ENCODE measurements at regions not wholly inside any gene's neighbourhood (a gene's known extent, or its start where the extent isn't known, plus 50 kb on each side); places are given as distances from the start of the nearest gene placed in this dataset.

GRCh38 chr19:56983171-56983570, 136.6 kb upstream of the USP29 start:
- no peaks in the 10 kb centered on the region for H3K27me3 ChIP-seq (ENCODE audit: control insufficient read depth in 1 of 2, insufficient read depth in 2 of 2, low read length in 2 of 2)
- no peaks in the 10 kb centered on the region for H3K36me3 ChIP-seq (ENCODE audit: insufficient read depth, low read length)
- no peak overlapping the region for H3K27ac ChIP-seq (ENCODE audit: low read depth, low read length)
- H3K9ac ChIP-seq (ENCODE audit: low read length), result no peak overlapping the region
- H3K4me1 ChIP-seq (ENCODE audit: insufficient read depth, low read length), result no peaks in the 10 kb centered on the region
- H3K9me3 ChIP-seq (ENCODE audit: low read length), result no peaks in the 10 kb centered on the region
- H3K4me3 ChIP-seq (ENCODE audit: low read depth in 1 of 2, low read length in 2 of 2), result no peak overlapping the region

DNA sequence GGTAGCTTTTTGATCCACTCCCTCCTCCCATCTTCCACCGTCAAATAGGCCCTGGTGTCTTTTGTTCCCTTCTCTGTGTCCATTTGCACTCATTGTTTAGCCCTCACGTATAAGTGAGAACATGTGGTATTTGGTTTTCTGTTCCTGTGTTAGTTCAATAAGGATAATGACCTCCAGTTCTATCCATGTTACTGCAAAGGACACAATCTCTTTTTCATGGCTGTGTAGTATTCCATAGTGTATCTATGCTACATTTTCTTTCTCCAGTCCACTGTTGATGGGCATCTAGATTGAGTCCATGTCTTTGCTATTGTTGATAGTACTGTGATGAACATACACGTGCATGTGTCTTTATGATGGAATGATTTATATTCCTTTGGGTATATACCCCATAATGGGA, 136.0 kb upstream of the USP29 start:
- no peaks in the 10 kb centered on the region for H3K36me3 ChIP-seq (ENCODE audit: insufficient read depth, low read length)
- H3K27ac ChIP-seq (ENCODE audit: low read depth, low read length), result no peak overlapping the region
- H3K9me3 ChIP-seq (ENCODE audit: low read length), result no peaks in the 10 kb centered on the region
- H3K9ac ChIP-seq (ENCODE audit: low read length), result no peak overlapping the region
- H3K4me3 ChIP-seq (ENCODE audit: low read depth in 1 of 2, low read length in 2 of 2), result no peak overlapping the region
- no peaks in the 10 kb centered on the region for H3K27me3 ChIP-seq (ENCODE audit: control insufficient read depth in 1 of 2, insufficient read depth in 2 of 2, low read length in 2 of 2)
- H3K4me1 ChIP-seq (ENCODE audit: insufficient read depth, low read length), result no peaks in the 10 kb centered on the region

- Histone ChIP-seq H3K9me3 (ENCODE audit: low read length) (no peaks in the 10 kb centered on the region), H3K36me3 (ENCODE audit: insufficient read depth, low read length) (no peaks in the 10 kb centered on the region), H3K4me3 (ENCODE audit: low read depth in 1 of 2, low read length in 2 of 2) (no peak overlapping the region), H3K27ac (ENCODE audit: low read depth, low read length) (no peak overlapping the region), H3K4me1 (ENCODE audit: insufficient read depth, low read length) (no peaks in the 10 kb centered on the region), H3K27me3 (ENCODE audit: control insufficient read depth in 1 of 2, insufficient read depth in 2 of 2, low read length in 2 of 2) (no peaks in the 10 kb centered on the region), H3K9ac (ENCODE audit: low read length) (no peak overlapping the region)
These were observed 133.4 kb upstream of the USP29 start for GRCh38 chr19:56986386-56986785.

GRCh38 chr19:56987184-56987583, 132.6 kb upstream of the USP29 start:
- H3K27ac ChIP-seq (ENCODE audit: low read depth, low read length), result no peak overlapping the region

GRCh38 chr19:56988299-56988698, 131.5 kb upstream of the USP29 start:
- Histone ChIP-seq H3K9ac (ENCODE audit: low read length) (no peak overlapping the region), H3K9me3 (ENCODE audit: low read length) (no peaks in the 10 kb centered on the region), H3K27ac (ENCODE audit: low read depth, low read length) (no peak overlapping the region), H3K27me3 (ENCODE audit: control insufficient read depth in 1 of 2, insufficient read depth in 2 of 2, low read length in 2 of 2) (no peaks in the 10 kb centered on the region), H3K4me1 (ENCODE audit: insufficient read depth, low read length) (no peaks in the 10 kb centered on the region), H3K36me3 (ENCODE audit: insufficient read depth, low read length) (no peaks in the 10 kb centered on the region), H3K4me3 (ENCODE audit: low read depth in 1 of 2, low read length in 2 of 2) (no peak overlapping the region)

More at GRCh38 chr19:56987184-56987583, 132.6 kb upstream of the USP29 start:
- Histone ChIP-seq H3K9me3 (ENCODE audit: low read length) (no peaks in the 10 kb centered on the region), H3K36me3 (ENCODE audit: insufficient read depth, low read length) (no peaks in the 10 kb centered on the region), H3K4me3 (ENCODE audit: low read depth in 1 of 2, low read length in 2 of 2) (no peak overlapping the region), H3K4me1 (ENCODE audit: insufficient read depth, low read length) (no peaks in the 10 kb centered on the region), H3K9ac (ENCODE audit: low read length) (no peak overlapping the region), H3K27me3 (ENCODE audit: control insufficient read depth in 1 of 2, insufficient read depth in 2 of 2, low read length in 2 of 2) (no peaks in the 10 kb centered on the region)

- H3K4me3 ChIP-seq (ENCODE audit: low read depth in 1 of 2, low read length in 2 of 2), result no peak overlapping the region
- no peaks in the 10 kb centered on the region for H3K4me1 ChIP-seq (ENCODE audit: insufficient read depth, low read length)
- H3K36me3 ChIP-seq (ENCODE audit: insufficient read depth, low read length), result no peaks in the 10 kb centered on the region
- no peaks in the 10 kb centered on the region for H3K27me3 ChIP-seq (ENCODE audit: control insufficient read depth in 1 of 2, insufficient read depth in 2 of 2, low read length in 2 of 2)
- H3K9me3 ChIP-seq (ENCODE audit: low read length), result no peaks in the 10 kb centered on the region
- H3K9ac ChIP-seq (ENCODE audit: low read length), result no peak overlapping the region
- H3K27ac ChIP-seq (ENCODE audit: low read depth, low read length), result no peak overlapping the region
These were observed 127.9 kb upstream of the USP29 start for GRCh38 chr19:56991912-56992311.

DNA sequence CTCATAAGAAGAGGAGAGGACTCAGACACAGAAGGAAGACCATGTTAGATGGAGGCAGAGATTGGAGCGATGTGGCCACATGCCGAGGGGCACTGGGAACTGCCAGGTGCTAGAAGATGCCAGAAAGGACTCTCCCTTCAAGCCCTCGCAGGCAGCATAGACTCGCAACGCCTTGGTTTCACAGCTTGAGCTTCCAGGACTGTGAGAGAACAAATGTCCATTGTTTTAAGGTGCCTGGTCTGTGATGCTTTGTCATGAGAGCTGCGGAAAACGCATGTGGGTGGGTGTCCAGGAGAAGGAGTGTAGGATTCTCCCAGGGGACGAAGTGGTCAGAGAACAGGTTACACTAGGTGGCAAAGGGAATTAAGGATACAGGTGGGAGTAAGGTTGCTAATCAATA, 125.9 kb upstream of the USP29 start:
- H3K27me3 ChIP-seq (ENCODE audit: control insufficient read depth in 1 of 2, insufficient read depth in 2 of 2, low read length in 2 of 2), result no peaks in the 10 kb centered on the region
- no peaks in the 10 kb centered on the region for H3K9me3 ChIP-seq (ENCODE audit: low read length)
- H3K9ac ChIP-seq (ENCODE audit: low read length), result no peak overlapping the region
- H3K4me3 ChIP-seq (ENCODE audit: low read depth in 1 of 2, low read length in 2 of 2), result no peak overlapping the region
- H3K36me3 ChIP-seq (ENCODE audit: insufficient read depth, low read length), result no peaks in the 10 kb centered on the region
- no peaks in the 10 kb centered on the region for H3K4me1 ChIP-seq (ENCODE audit: insufficient read depth, low read length)
- no peak overlapping the region for H3K27ac ChIP-seq (ENCODE audit: low read depth, low read length)

- Histone ChIP-seq H3K36me3 (ENCODE audit: insufficient read depth, low read length) (no peaks in the 10 kb centered on the region), H3K27ac (ENCODE audit: low read depth, low read length) (no peak overlapping the region), H3K4me3 (ENCODE audit: low read depth in 1 of 2, low read length in 2 of 2) (no peak overlapping the region), H3K9ac (ENCODE audit: low read length) (no peak overlapping the region), H3K9me3 (ENCODE audit: low read length) (no peaks in the 10 kb centered on the region), H3K27me3 (ENCODE audit: control insufficient read depth in 1 of 2, insufficient read depth in 2 of 2, low read length in 2 of 2) (no peaks in the 10 kb centered on the region), H3K4me1 (ENCODE audit: insufficient read depth, low read length) (no peaks in the 10 kb centered on the region)
These were observed 125.4 kb upstream of the USP29 start for GRCh38 chr19:56994251-56995017.

- H3K4me1 ChIP-seq (ENCODE audit: insufficient read depth, low read length), result no peaks in the 10 kb centered on the region
- no peaks in the 10 kb centered on the region for H3K36me3 ChIP-seq (ENCODE audit: insufficient read depth, low read length)
- no peak overlapping the region for H3K27ac ChIP-seq (ENCODE audit: low read depth, low read length)
- H3K4me3 ChIP-seq (ENCODE audit: low read depth in 1 of 2, low read length in 2 of 2), result no peak overlapping the region
- no peak overlapping the region for H3K9ac ChIP-seq (ENCODE audit: low read length)
- no peaks in the 10 kb centered on the region for H3K9me3 ChIP-seq (ENCODE audit: low read length)
- H3K27me3 ChIP-seq (ENCODE audit: control insufficient read depth in 1 of 2, insufficient read depth in 2 of 2, low read length in 2 of 2), result no peaks in the 10 kb centered on the region
These were observed 124.5 kb upstream of the USP29 start for GRCh38 chr19:56995303-56995702.

- no peaks in the 10 kb centered on the region for H3K36me3 ChIP-seq (ENCODE audit: insufficient read depth, low read length)
- no peak overlapping the region for H3K4me3 ChIP-seq (ENCODE audit: low read depth in 1 of 2, low read length in 2 of 2)
- H3K9me3 ChIP-seq (ENCODE audit: low read length), result no peaks in the 10 kb centered on the region
These were observed 117.6 kb upstream of the USP29 start for GRCh38 chr19:57002195-57002601.

GRCh38 chr19:57002710-57003109, 117.1 kb upstream of the USP29 start:
- Histone ChIP-seq H3K4me1 (ENCODE audit: insufficient read depth, low read length) (no peaks in the 10 kb centered on the region), H3K27ac (ENCODE audit: low read depth, low read length) (no peak overlapping the region), H3K36me3 (ENCODE audit: insufficient read depth, low read length) (no peaks in the 10 kb centered on the region), H3K27me3 (ENCODE audit: control insufficient read depth in 1 of 2, insufficient read depth in 2 of 2, low read length in 2 of 2) (no peaks in the 10 kb centered on the region), H3K4me3 (ENCODE audit: low read depth in 1 of 2, low read length in 2 of 2) (no peak overlapping the region), H3K9me3 (ENCODE audit: low read length) (no peaks in the 10 kb centered on the region), H3K9ac (ENCODE audit: low read length) (no peak overlapping the region)

More at GRCh38 chr19:57002195-57002601, 117.6 kb upstream of the USP29 start:
- no peaks in the 10 kb centered on the region for H3K27me3 ChIP-seq (ENCODE audit: control insufficient read depth in 1 of 2, insufficient read depth in 2 of 2, low read length in 2 of 2)
- no peak overlapping the region for H3K9ac ChIP-seq (ENCODE audit: low read length)
- H3K4me1 ChIP-seq (ENCODE audit: insufficient read depth, low read length), result no peaks in the 10 kb centered on the region
- H3K27ac ChIP-seq (ENCODE audit: low read depth, low read length), result no peak overlapping the region

GRCh38 chr19:57004418-57004817, 115.4 kb upstream of the USP29 start:
- no peaks in the 10 kb centered on the region for H3K9me3 ChIP-seq (ENCODE audit: low read length)
- H3K36me3 ChIP-seq (ENCODE audit: insufficient read depth, low read length), result no peaks in the 10 kb centered on the region
- no peaks in the 10 kb centered on the region for H3K27me3 ChIP-seq (ENCODE audit: control insufficient read depth in 1 of 2, insufficient read depth in 2 of 2, low read length in 2 of 2)
- no peak overlapping the region for H3K9ac ChIP-seq (ENCODE audit: low read length)
- H3K4me1 ChIP-seq (ENCODE audit: insufficient read depth, low read length), result no peaks in the 10 kb centered on the region
- no peak overlapping the region for H3K27ac ChIP-seq (ENCODE audit: low read depth, low read length)
- H3K4me3 ChIP-seq (ENCODE audit: low read depth in 1 of 2, low read length in 2 of 2), result no peak overlapping the region
